MG63 (cell line): ENCODE measurements at regions not wholly inside any gene's neighbourhood (a gene's known extent, or its start where the extent isn't known, plus 50 kb on each side); places are given as distances from the start of the nearest gene placed in this dataset.

ENCODE experiments used
- DNase-seq: peaks from one replicate; pipeline ENCODE4 v3.0.0-alpha.2; 2020
- H3K27me3 ChIP-seq: fragments of 250-450 bp; sonication (Bioruptor Pico); 2 replicates; pipeline ENCODE4 v1.5.1; 2020; ENCODE audit warnings: mild to moderate bottlenecking, moderate library complexity
- H3K36me3 ChIP-seq: fragments of 250-450 bp; sonication (Bioruptor Pico); 2 replicates; pipeline ENCODE4 v1.5.1; 2020; ENCODE audit warnings: mild to moderate bottlenecking, moderate library complexity
- H3K4me3 ChIP-seq: fragments of 250-450 bp; sonication (Bioruptor Pico); 2 replicates; pipeline ENCODE4 v1.5.1; 2020; ENCODE audit warnings: mild to moderate bottlenecking, moderate library complexity
- H3K9me3 ChIP-seq: fragments of 250-450 bp; sonication (Bioruptor Pico); 2 replicates; pipeline ENCODE4 v1.5.1; 2020; ENCODE audit warnings: mild to moderate bottlenecking, moderate library complexity

DNA sequence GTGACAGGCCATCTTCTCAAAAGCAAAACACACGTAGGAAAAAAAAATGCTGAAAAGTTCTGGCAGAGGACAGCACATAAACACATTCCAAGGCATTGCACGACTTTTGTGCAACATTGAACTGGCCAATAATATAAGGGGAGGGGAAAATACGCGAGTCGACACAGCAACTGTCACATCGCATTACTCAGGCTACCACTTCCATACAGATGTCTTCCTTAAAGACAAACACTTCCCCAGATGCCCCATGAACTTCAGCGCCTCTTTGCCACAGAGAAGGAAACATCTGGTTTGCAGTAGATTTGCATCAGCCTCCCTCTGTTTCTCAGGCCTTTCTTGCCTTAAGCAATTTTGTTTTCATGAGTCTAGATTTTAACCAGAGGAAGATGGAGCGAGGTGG is 144.4 kb upstream of the IGF1R start:
- no peak for DNase-seq

DNA sequence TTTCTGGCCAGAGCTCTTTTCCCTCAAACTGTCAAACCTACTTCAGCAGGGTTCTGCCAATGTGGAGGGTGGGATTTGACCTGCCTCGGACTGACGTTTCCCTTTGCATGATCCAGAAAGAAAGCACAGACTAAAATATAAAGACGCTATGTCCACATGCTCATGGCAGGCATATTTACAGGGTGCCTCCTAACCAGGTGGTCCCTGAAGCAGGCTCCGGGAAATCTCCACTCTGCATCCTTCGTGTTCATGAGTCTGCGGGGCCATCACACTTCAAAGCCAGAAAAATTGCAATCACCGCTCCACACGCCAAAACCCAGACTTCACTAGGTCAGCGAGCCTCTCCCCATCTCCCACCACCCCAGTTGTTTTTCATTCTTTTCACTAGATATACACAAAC is 143.3 kb upstream of the IGF1R start:
- H3K4me3 ChIP-seq = no peak overlapping the region
- 0 out of 2 replicates have a peak, but pooled peaks cover 2% of the 10 kb centered on the region for H3K27me3 ChIP-seq
- H3K36me3 ChIP-seq = no peaks in the 10 kb centered on the region
- no peaks in the 10 kb centered on the region for H3K9me3 ChIP-seq
- DNase-seq = no peak

More for the DNA sequence above, 144.4 kb upstream of the IGF1R start:
- H3K9me3 ChIP-seq = no peaks in the 10 kb centered on the region
- H3K27me3 ChIP-seq = 0 out of 2 replicates have a peak, but pooled peaks cover 2% of the 10 kb centered on the region
- H3K36me3 ChIP-seq = no peaks in the 10 kb centered on the region
- H3K4me3 ChIP-seq = no peak overlapping the region

DNA sequence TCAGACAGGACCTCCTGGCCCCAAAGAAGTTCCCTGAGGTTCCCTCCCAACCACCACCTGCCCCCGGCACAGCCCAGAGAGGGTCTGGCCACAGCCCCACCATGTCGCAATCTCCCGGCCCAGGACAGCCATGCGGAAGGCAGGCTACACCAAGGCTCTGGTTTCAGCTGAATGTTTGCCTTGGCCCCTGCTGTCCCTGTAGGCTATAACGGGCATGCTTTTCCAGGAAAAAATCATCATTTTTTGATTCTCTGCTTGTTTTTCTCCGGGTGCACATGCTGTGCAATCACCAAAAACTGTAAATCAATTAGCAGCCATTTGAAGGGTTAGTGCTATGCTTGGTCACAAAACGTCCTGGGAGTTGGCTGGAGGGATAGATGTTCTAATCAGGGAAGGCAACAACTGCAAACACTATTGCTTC is 142.7 kb upstream of the IGF1R start:
- H3K27me3 ChIP-seq = 0 out of 2 replicates have a peak, but pooled peaks cover 2% of the 10 kb centered on the region
- DNase-seq = no peak
- peaks cover 2% of the 10 kb centered on the region; the same call in 1 of the 2 replicates for H3K9me3 ChIP-seq
- H3K36me3 ChIP-seq = no peaks in the 10 kb centered on the region
- H3K4me3 ChIP-seq = no peak overlapping the region

- no peaks in the 10 kb centered on the region for H3K36me3 ChIP-seq
- H3K27me3 ChIP-seq = 0 out of 2 replicates have a peak, but pooled peaks cover 2% of the 10 kb centered on the region
- no peak for DNase-seq
- peaks cover 3% of the 10 kb centered on the region; the same call in 1 of the 2 replicates for H3K9me3 ChIP-seq
- no peak overlapping the region for H3K4me3 ChIP-seq
Measured at GRCh38 chr15:98506172-98506571, 142.2 kb upstream of the IGF1R start.

DNA sequence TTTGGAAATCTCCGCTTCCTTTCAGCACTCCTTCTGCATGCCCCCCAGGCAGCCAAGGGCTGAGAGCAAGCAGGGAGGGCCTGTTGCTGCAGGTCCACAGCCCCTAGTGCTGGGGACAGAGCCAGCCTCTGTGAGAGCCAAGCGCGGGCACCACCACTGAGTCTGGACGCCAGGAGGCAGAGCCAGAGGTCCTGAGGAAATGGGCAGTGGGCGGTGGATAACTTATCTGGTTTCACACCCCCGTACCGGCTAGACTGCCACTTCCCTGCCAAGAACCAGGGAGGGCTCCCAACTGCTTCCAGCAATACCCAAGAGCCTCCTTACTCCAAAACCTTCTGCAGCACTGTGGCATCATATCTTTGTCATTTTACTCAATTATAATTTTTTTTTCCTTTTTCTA is 141.6 kb upstream of the IGF1R start:
- peak; percentile 62 for DNase-seq
- no peaks in the 10 kb centered on the region for H3K36me3 ChIP-seq
- H3K9me3 ChIP-seq = peaks cover 3% of the 10 kb centered on the region; the same call in 1 of the 2 replicates

GRCh38 chr15:98513428-98513986 is 134.8 kb upstream of the IGF1R start:
- H3K4me3 ChIP-seq = no peak overlapping the region
- peaks cover 3% of the 10 kb centered on the region; the same call in 1 of the 2 replicates for H3K9me3 ChIP-seq
- H3K27me3 ChIP-seq = no peaks in the 10 kb centered on the region
- no peak for DNase-seq
- H3K36me3 ChIP-seq = no peaks in the 10 kb centered on the region

More for the DNA sequence above, 141.6 kb upstream of the IGF1R start:
- Histone ChIP-seq H3K27me3 (0 out of 2 replicates have a peak, but pooled peaks cover 2% of the 10 kb centered on the region), H3K4me3 (no peak overlapping the region)

DNA sequence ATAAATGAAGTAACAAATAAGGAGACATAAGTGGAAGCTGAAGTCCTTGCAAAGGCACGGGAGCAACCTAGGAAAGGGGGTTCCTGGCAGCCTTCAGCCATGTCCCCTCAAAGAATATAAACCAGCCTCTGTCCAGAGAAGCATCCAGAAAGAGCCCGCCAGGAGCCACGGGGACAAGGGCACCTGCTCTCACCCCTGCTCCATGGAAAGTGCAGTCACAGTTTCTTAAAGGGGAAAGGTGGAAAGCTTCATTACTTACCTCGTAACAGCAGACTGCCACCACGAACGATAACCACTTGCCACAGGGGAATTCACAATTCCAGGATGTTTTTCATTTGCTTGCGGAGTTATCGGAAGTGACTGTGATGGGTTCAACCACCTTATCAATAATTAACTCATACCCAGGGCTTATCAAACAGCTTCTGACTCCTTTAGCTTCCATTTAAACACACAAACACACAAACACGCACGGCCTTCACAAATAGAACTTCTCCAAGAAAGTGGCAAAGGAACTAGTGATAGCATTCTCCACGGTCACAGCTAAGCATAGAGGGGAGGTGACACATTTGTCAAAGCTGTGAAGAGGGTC is 134.2 kb upstream of the IGF1R start:
- DNase-seq = no peak
- Histone ChIP-seq H3K4me3 (no peak overlapping the region), H3K36me3 (no peaks in the 10 kb centered on the region), H3K9me3 (peaks cover 3% of the 10 kb centered on the region; the same call in 1 of the 2 replicates), H3K27me3 (no peaks in the 10 kb centered on the region)

- peak; percentile 42 for DNase-seq
- H3K36me3 ChIP-seq = no peaks in the 10 kb centered on the region
- no peaks in the 10 kb centered on the region for H3K9me3 ChIP-seq
- H3K4me3 ChIP-seq = no peak overlapping the region
- H3K27me3 ChIP-seq = no peaks in the 10 kb centered on the region
Measured at GRCh38 chr15:98518823-98519561, 129.3 kb upstream of the IGF1R start.

- no peak for DNase-seq
Measured at GRCh38 chr15:98519767-98520550, 128.4 kb upstream of the IGF1R start.

GRCh38 chr15:98522127-98522526 is 126.2 kb upstream of the IGF1R start:
- no peaks in the 10 kb centered on the region for H3K9me3 ChIP-seq
- no peak overlapping the region for H3K4me3 ChIP-seq
- no peak for DNase-seq
- H3K27me3 ChIP-seq = no peaks in the 10 kb centered on the region
- no peaks in the 10 kb centered on the region for H3K36me3 ChIP-seq

More at GRCh38 chr15:98519767-98520550, 128.4 kb upstream of the IGF1R start:
- Histone ChIP-seq H3K27me3 (no peaks in the 10 kb centered on the region), H3K36me3 (no peaks in the 10 kb centered on the region), H3K4me3 (no peak overlapping the region), H3K9me3 (no peaks in the 10 kb centered on the region)

GRCh38 chr15:98523912-98524662 is 124.3 kb upstream of the IGF1R start:
- no peak for DNase-seq
- H3K36me3 ChIP-seq = no peaks in the 10 kb centered on the region
- H3K9me3 ChIP-seq = no peaks in the 10 kb centered on the region
- no peak overlapping the region for H3K4me3 ChIP-seq
- no peaks in the 10 kb centered on the region; the same call in 1 of the 2 replicates for H3K27me3 ChIP-seq

GRCh38 chr15:98524838-98525660 is 123.3 kb upstream of the IGF1R start:
- DNase-seq = no peak
- Histone ChIP-seq H3K4me3 (no peak overlapping the region), H3K36me3 (no peaks in the 10 kb centered on the region), H3K27me3 (no peaks in the 10 kb centered on the region; the same call in 1 of the 2 replicates), H3K9me3 (no peaks in the 10 kb centered on the region)

DNA sequence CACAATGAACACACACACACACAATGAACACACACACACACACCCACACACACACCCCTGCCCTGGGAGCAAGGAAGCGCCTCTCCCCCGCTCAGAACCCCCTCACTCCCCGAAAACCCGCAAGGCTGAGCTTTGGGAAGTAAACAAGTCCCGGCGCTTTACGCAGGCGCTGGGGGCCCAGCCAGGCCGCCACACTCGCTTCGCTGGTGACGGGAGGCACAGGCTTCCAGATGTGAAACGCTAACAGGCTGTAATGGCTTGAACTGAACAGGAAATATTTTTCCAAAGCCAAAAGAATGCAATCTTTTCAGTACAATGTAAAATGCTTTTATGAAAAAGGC is 122.7 kb upstream of the IGF1R start:
- H3K27me3 ChIP-seq = no peaks in the 10 kb centered on the region; the same call in 1 of the 2 replicates
- DNase-seq = no peak
- no peaks in the 10 kb centered on the region for H3K36me3 ChIP-seq
- H3K4me3 ChIP-seq = no peak overlapping the region
- H3K9me3 ChIP-seq = no peaks in the 10 kb centered on the region

GRCh38 chr15:98526094-98526493 is 122.2 kb upstream of the IGF1R start:
- Histone ChIP-seq H3K4me3 (no peak overlapping the region), H3K36me3 (no peaks in the 10 kb centered on the region), H3K9me3 (no peaks in the 10 kb centered on the region), H3K27me3 (no peaks in the 10 kb centered on the region; the same call in 1 of the 2 replicates)
- no peak for DNase-seq

GRCh38 chr15:98528046-98528725 is 120.2 kb upstream of the IGF1R start:
- Histone ChIP-seq H3K27me3 (no peaks in the 10 kb centered on the region; the same call in 1 of the 2 replicates), H3K36me3 (no peaks in the 10 kb centered on the region), H3K9me3 (no peaks in the 10 kb centered on the region), H3K4me3 (no peak overlapping the region)
- no peak for DNase-seq
